Brain microvascular endothelial cell (primary cell): ENCODE measurements at regions not wholly inside any gene's neighbourhood (a gene's known extent, or its start where the extent isn't known, plus 50 kb on each side); places are given as distances from the start of the nearest gene placed in this dataset.

Experiments used
- DNase-seq: peaks from one replicate; pipeline ENCODE4 v3.0.0-alpha.2; 2020
- H3K27ac ChIP-seq: fragments of 250-450 bp; sonication (Bioruptor Pico); 2 replicates; pipeline ENCODE4 v1.5.1; 2020; ENCODE audit warnings: mild to moderate bottlenecking, moderate library complexity
- H3K27me3 ChIP-seq: fragments of 250-450 bp; sonication (Bioruptor Pico); replicated peaks from 2 replicates; pipeline ENCODE4 v1.5.1; 2020; ENCODE audit warnings: mild to moderate bottlenecking
- H3K36me3 ChIP-seq: fragments of 250-450 bp; sonication (Bioruptor Pico); replicated peaks from 2 replicates; pipeline ENCODE4 v1.5.1; 2020; ENCODE audit warnings: mild to moderate bottlenecking
- H3K4me3 ChIP-seq: 2 replicates; pipeline ENCODE4 v1.5.1; 2011; ENCODE audit warnings: low read depth, mild to moderate bottlenecking, control low read depth, low read length, moderate library complexity
- CTCF ChIP-seq: IDR thresholded peaks from 2 replicates; pipeline ENCODE4 v1.5.1; 2011; ENCODE audit warnings: low read depth, mild to moderate bottlenecking, moderate library complexity, low read length, control low read depth, inconsistent platforms; ENCODE audit errors: missing control alignments
- in situ Hi-C: cut with HindIII; loops from 2 replicates; pipeline ENCODE4 v1.10.0; 2017; ENCODE audit warnings: low sequenced_read_pairs, low pct_ligation_motif_present

GRCh38 chr9:115694991-115695390 lies 458.6 kb upstream of the PAPPA start:
- no peak for DNase-seq
- no peak for TF ChIP-seq CTCF
- Histone ChIP-seq H3K4me3 (no peak overlapping the region), H3K27ac (peak overlapping the region; percentile 86), H3K27me3 (no peaks in the 10 kb centered on the region), H3K36me3 (no peaks in the 10 kb centered on the region)
- in situ Hi-C loops, result no loop called here

GRCh38 chr9:115712981-115713380 lies 440.6 kb upstream of the PAPPA start:
- DNase-seq, result no peak
- in situ Hi-C loops, result no loop called here
- Histone ChIP-seq H3K27me3 (no peaks in the 10 kb centered on the region), H3K27ac (peak overlapping the region; percentile 80), H3K4me3 (no peak overlapping the region), H3K36me3 (no peaks in the 10 kb centered on the region)
- no peak for TF ChIP-seq CTCF

GRCh38 chr9:115715666-115716065 lies 437.9 kb upstream of the PAPPA start:
- TF ChIP-seq CTCF, result no peak
- Histone ChIP-seq H3K27ac (no peak overlapping the region), H3K36me3 (no peaks in the 10 kb centered on the region), H3K27me3 (no peaks in the 10 kb centered on the region), H3K4me3 (no peak overlapping the region)
- no peak for DNase-seq
- in situ Hi-C loops, result no loop called here

GRCh38 chr9:115717298-115717697 lies 436.3 kb upstream of the PAPPA start:
- no peaks in the 10 kb centered on the region for H3K27me3 ChIP-seq
- no peaks in the 10 kb centered on the region for H3K36me3 ChIP-seq
- in situ Hi-C loops, result no loop called here
- TF ChIP-seq CTCF, result no peak
- H3K27ac ChIP-seq, result peak overlapping the region; percentile 22
- no peak overlapping the region for H3K4me3 ChIP-seq
- DNase-seq, result no peak

GRCh38 chr9:115717711-115718173 lies 435.8 kb upstream of the PAPPA start:
- no peaks in the 10 kb centered on the region for H3K27me3 ChIP-seq
- H3K36me3 ChIP-seq, result no peaks in the 10 kb centered on the region
- DNase-seq, result peak; percentile 47
- no peak overlapping the region for H3K4me3 ChIP-seq
- H3K27ac ChIP-seq, result peak overlapping the region; percentile 22
- in situ Hi-C loops, result no loop called here
- no peak for TF ChIP-seq CTCF

- in situ Hi-C loops, result no loop called here
These were observed 423.2 kb upstream of the PAPPA start for GRCh38 chr9:115730396-115730795.

More at GRCh38 chr9:115730396-115730795, 423.2 kb upstream of the PAPPA start:
- Histone ChIP-seq H3K36me3 (no peaks in the 10 kb centered on the region), H3K4me3 (no peak overlapping the region), H3K27ac (no peak overlapping the region), H3K27me3 (no peaks in the 10 kb centered on the region)
- no peak for TF ChIP-seq CTCF
- DNase-seq, result no peak
